ENCODE measurements at regions not wholly inside any gene's neighbourhood (a gene's known extent, or its start where the extent isn't known, plus 50 kb on each side); places are given as distances from the start of the nearest gene placed in this dataset.

DNA sequence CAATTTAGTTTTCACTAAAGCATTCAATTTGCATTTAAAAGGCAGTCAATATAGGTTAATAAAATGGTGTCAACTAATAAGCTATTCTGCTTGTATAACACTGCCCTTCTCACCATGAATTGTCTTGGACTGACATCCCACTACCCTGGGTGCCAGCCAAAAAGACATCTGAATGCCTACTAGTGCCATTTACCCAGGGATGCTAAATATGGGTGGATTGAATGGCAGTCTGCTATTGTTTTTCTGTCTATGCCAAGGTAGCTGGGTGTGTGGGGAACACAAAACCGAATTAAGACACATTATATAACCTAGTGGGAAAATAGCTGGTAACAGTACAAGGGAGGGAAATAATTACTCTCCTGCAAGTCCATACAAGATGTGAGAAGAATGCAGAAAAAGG lies 240.0 kb upstream of the CFAP20DC start:
- no peak for DNase-seq (ENCODE audit: low read depth)

- DNase-seq (ENCODE audit: low read depth) = no peak
Measured at GRCh38 chr3:59288951-59289350, 239.1 kb upstream of the CFAP20DC start.

DNA sequence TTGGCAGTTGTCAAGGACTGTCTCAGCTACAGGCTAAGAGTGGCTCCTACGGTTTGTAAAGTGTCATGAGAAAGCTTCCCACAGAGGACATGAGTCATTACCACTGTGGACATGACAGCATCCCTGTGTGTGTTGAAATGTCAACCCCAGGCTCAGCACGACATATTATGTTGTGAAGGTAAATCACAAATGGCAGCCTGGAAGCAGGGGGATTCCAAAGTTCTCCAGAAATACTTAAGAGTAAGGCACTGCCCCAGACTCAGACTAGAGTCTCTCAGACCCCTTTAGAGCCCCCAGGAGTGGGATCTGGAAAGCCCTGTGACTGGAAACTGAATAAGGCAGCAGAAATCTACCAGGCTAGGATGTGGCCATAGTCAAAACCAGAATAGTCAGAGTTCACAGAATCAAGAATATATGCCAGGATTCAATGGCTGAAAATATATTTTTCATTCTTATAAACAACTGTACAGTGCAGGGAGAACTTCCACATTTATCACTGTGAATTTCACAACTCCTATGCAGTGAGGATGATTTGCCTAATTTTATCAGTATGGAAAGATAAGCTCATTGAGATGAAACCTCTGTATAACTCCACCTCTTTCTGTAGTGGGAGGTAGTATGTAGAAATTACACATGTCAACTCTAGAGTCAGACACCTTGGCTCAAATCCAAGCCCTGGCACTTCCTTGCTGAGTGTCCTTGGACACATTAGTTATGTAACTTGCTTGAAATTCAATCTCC lies 237.1 kb upstream of the CFAP20DC start:
- no peak for DNase-seq (ENCODE audit: low read depth)

DNA sequence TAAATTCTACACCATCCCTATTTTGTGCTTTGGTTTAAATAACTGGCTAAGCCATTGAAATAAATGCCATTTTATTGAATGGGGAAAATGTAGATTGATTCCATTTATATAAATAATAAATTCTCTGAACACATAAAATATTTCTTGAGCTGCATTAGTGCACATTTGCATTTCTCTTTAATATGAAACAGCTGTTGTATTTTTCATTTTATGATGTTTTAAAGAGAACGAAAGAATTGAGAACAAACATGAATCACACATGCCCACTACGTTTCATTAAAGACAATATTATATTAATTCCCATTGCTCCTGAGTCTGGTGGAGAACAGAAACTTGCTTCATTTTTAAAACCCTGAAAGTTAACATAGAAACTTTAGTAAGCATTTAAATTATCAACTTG lies 235.7 kb upstream of the CFAP20DC start:
- no peak for DNase-seq (ENCODE audit: low read depth)

DNA sequence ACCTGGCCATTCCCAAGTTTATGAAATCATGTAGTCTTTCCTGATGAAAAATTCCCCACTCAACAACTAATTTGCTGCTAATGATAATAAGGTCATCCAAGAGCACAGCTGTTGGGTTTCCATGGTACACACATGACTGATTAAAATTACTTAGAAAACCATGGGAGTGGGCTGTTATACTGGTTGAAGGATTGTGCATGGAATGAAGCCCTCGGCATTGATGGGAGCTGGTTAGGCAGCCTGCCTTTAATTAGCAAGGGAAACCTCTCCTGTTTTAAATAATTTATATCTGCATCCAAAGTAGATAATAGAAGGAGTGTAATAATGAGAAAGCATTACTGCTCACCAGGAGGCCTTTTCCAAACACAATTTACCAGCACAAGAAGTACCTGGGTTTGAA lies 235.1 kb upstream of the CFAP20DC start:
- DNase-seq (ENCODE audit: low read depth) = no peak

DNA sequence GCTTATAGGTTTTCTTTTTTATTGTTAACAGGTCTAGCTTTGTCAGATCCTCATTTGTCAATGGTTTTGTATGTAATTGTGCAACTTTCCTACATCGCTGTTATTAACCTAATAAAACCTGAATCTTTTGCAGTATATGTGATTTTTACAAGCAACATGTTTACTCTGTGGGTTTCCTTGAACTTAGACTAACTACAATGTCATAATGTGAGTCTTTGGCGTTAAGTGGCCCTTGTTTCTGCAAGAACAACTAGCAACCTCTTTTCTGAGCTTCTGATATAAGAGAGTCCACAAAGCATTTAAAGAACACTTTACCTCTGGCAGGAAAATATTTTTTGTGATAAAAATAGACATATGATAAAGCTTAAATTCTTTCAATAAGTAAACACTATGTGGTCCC lies 230.3 kb upstream of the CFAP20DC start:
- no peak for DNase-seq (ENCODE audit: low read depth)

DNA sequence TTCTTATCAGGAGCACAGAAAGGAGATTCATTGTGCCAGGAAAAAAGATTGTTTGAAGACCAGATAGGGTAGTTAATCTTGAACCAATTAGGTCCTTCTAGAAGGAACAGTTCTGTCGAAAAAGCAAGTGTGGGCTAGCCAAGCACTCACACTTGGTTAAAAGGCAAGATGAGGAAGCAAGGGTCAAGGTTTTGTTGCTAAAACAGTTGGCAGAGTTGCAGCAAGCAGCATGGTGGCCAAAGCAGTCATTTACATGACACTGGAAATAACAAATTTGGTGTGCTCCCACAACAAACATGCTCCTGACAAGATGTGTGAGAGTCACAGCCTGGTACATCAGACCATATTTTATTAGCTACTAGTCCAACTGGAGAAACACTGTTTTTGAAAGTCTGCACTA lies 228.0 kb upstream of the CFAP20DC start:
- DNase-seq (ENCODE audit: low read depth) = no peak

GRCh38 chr3:59277201-59277600 lies 227.4 kb upstream of the CFAP20DC start:
- DNase-seq (ENCODE audit: low read depth) = no peak

GRCh38 chr3:59273976-59274375 lies 224.2 kb upstream of the CFAP20DC start:
- DNase-seq (ENCODE audit: low read depth) = no peak

DNA sequence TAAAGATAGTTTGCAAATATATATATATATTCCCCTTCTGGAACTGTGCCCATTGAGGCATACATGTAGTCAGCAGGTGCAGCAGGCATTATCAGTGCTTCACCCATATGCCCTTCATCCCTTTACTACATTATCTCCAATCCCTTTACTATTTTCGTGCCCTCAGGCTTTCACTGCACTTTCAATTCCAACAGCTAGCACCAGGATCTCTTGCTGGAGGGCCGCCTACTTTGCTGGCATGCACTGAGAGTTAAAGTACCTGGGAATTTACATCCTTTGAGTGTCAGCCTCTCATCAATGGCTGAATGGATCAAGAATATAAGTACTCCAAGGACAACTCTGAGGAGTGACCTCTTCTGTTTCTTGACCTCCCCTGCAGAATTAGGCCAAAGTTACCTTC lies 222.1 kb upstream of the CFAP20DC start:
- no peak for DNase-seq (ENCODE audit: low read depth)

DNA sequence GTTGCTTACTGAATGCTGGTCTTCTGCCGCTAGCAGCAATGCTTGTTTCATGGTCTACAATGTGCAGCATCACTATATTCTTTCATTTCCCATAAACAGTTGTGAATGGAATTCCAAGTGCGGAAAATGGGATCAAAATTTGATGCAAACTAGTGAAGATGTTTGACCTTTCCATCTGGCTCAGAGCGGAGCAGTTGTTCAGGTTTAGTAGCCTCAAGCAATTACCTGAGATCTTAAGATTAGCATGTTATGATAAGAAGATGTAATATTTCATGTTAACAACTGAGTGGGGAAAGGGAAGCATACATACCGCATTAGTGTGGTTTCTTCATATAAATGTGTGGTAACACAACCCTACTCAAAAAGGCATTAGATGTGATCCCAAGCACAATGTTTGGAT lies 221.1 kb upstream of the CFAP20DC start:
- DNase-seq (ENCODE audit: low read depth) = no peak

GRCh38 chr3:59270209-59270608 lies 220.4 kb upstream of the CFAP20DC start:
- no peak for DNase-seq (ENCODE audit: low read depth)

DNA sequence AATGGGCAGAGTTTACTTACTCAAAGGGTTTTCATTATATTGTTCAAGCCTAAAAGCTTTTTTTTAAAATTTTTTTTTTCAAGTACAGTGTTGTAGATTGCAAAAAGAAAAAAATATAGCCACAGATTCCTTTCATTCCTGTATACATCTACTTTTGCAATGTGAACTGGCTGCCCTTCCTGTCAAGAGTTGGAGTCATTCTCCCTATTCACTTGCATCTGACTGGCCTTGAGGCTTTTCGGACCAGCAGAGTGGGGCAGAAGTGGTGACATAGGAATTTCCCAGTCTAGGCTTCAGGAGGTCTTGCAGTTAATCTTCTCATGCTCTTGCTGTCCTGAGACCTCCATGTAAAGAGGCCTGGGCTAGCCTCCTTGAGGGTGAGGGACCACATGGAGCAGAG lies 218.3 kb upstream of the CFAP20DC start:
- no peak for DNase-seq (ENCODE audit: low read depth)

DNA sequence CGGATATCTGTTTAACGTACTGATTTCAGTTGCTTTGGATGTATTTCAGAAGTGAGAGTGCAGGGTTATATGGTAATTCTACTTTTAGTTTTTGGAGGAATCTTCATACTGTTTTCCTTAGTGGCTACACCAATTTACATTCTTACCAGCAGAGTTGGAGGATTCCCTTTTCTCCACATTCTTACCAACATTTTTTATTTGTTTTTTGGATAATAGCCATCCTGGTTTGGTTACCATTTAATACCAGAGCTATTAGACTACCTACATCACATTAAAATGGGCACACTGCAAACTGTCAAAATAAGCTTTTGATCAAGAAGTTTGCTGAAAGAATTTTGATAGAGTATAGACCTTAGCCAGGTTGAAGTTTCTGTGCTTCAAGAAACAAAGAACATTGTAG lies 217.2 kb upstream of the CFAP20DC start:
- DNase-seq (ENCODE audit: low read depth) = no peak

DNA sequence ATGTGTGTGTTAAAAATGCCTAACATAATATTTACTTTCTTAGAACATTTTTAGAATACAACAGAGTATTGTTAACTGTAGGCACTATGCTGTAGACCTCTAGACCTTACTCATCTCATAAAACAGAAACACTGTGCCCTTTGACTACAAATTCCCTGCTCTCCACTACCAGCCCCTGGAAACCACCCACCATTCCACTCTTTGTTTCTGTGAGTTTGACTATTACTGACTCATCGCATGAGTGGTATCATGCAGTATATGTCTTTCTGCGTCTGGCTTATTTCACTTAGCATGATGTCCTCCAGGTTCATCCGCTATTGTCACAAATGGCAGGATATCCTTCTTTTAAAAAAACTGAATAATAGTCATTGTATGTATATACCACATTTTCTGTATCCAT lies 216.7 kb upstream of the CFAP20DC start:
- no peak for DNase-seq (ENCODE audit: low read depth)

- no peak for DNase-seq (ENCODE audit: low read depth)
Measured at GRCh38 chr3:59265566-59265965, 215.7 kb upstream of the CFAP20DC start.

DNA sequence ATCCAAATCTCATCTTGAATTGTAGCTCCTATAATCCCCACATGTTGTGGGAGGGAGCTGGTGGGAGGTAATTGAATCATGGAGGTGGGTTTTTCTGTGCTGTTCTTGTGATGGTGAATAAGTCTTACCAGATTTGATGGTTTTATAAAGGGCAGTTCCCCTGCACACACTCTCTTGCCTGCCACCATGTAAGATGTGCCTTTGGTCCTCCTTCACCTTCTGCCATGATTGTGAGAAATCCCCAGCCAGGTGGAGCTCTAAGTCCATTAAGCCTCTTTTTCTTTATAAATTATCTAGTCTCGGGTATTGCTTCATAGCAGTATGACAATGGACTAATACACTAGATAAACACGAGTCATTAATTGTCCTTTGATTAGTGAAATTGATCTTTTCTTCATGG lies 214.5 kb upstream of the CFAP20DC start:
- no peak for DNase-seq (ENCODE audit: low read depth)

GRCh38 chr3:59263152-59263551 lies 213.3 kb upstream of the CFAP20DC start:
- DNase-seq (ENCODE audit: low read depth) = no peak

GRCh38 chr3:59262076-59262498 lies 212.3 kb upstream of the CFAP20DC start:
- no peak for DNase-seq (ENCODE audit: low read depth)

GRCh38 chr3:59261009-59261408 lies 211.2 kb upstream of the CFAP20DC start:
- no peak for DNase-seq (ENCODE audit: low read depth)

- DNase-seq (ENCODE audit: low read depth) = no peak
Measured at GRCh38 chr3:59258550-59259260, 208.9 kb upstream of the CFAP20DC start.

GRCh38 chr3:59257506-59257905 lies 207.7 kb upstream of the CFAP20DC start:
- DNase-seq (ENCODE audit: low read depth) = no peak

GRCh38 chr3:59256230-59256629 lies 206.4 kb upstream of the CFAP20DC start:
- DNase-seq (ENCODE audit: low read depth) = no peak

GRCh38 chr3:59254976-59255375 lies 205.2 kb upstream of the CFAP20DC start:
- DNase-seq (ENCODE audit: low read depth) = no peak
